HL-60 (cell line): ENCODE measurements at regions not wholly inside any gene's neighbourhood (a gene's known extent, or its start where the extent isn't known, plus 50 kb on each side); places are given as distances from the start of the nearest gene placed in this dataset.
"Not testable (repeated sequence)": the region's sequence is repeated elsewhere in the genome, so short reads cannot be mapped to it uniquely, and the experiment has no call there.

Experiments
- DNase-seq, 2 experiments: peaks; one replicate each; pipeline ENCODE4 v3.0.0-alpha.2; 2010 to 2020; ENCODE audit warnings: low read depth in 1 of 2, low spot score in 1 of 2
- H3K27ac ChIP-seq: fragments of 250-450 bp; sonication (Bioruptor Pico); replicated peaks from 2 replicates; pipeline ENCODE4 v1.5.1; 2020; ENCODE audit warnings: mild to moderate bottlenecking, moderate library complexity
- H3K27me3 ChIP-seq: fragments of 250-450 bp; sonication (Bioruptor Pico); 2 replicates; pipeline ENCODE4 v1.5.1; 2021; ENCODE audit warnings: mild to moderate bottlenecking, moderate library complexity; ENCODE audit not compliant: insufficient read depth, poor library complexity, severe bottlenecking
- H3K4me3 ChIP-seq: replicated peaks from 2 replicates; pipeline ENCODE4 v1.5.1; 2011; ENCODE audit warnings: mild to moderate bottlenecking, control low read depth, low read length; ENCODE audit not compliant: insufficient read depth
- CTCF ChIP-seq: IDR thresholded peaks from one replicate; pipeline ENCODE4 v1.5.1; 2011; ENCODE audit warnings: low read length, control low read depth, inconsistent platforms; ENCODE audit not compliant: insufficient read depth
- GABPA ChIP-seq: IDR thresholded peaks from 2 replicates; pipeline ENCODE4 v1.6.1; 2012; ENCODE audit warnings: low read depth
- POLR2AphosphoS5 ChIP-seq: IDR thresholded peaks from 2 replicates; pipeline ENCODE4 v1.6.1; 2012; ENCODE audit warnings: low read depth
- REST ChIP-seq: IDR thresholded peaks from 2 replicates; pipeline ENCODE4 v1.6.1; 2012; ENCODE audit warnings: low read depth; ENCODE audit not compliant: insufficient replicate concordance
- SPI1 ChIP-seq: IDR thresholded peaks from 2 replicates; pipeline ENCODE4 v1.6.1; 2012; ENCODE audit warnings: low read depth, mild to moderate bottlenecking, borderline replicate concordance

GRCh38 chr2:208609166-208609804 lies 202.7 kb downstream of the PTH2R start:
- TF ChIP-seq POLR2AphosphoS5, result no peak
- TF ChIP-seq SPI1, result no peak
- no peak for TF ChIP-seq GABPA
- TF ChIP-seq REST, result no peak
- no peak for TF ChIP-seq CTCF
- no peak for DNase-seq
- no peak overlapping the region for H3K27ac ChIP-seq
- H3K4me3 ChIP-seq, result no peak overlapping the region
- no peaks in the 10 kb centered on the region for H3K27me3 ChIP-seq

- not testable (repeated sequence) for H3K4me3 ChIP-seq, H3K27me3 ChIP-seq, H3K27ac ChIP-seq, DNase-seq
These were observed 209.1 kb downstream of the PTH2R start for GRCh38 chr2:208615675-208616074.

GRCh38 chr2:208618220-208618619 lies 211.6 kb downstream of the PTH2R start:
- TF ChIP-seq POLR2AphosphoS5 (no peak), REST (no peak), GABPA (no peak), CTCF (no peak), SPI1 (no peak)
- H3K4me3 ChIP-seq, result no peak overlapping the region
- H3K27me3 ChIP-seq, result no peaks in the 10 kb centered on the region
- DNase-seq, result no peak
- no peak overlapping the region for H3K27ac ChIP-seq

- DNase-seq, result no peak
- Histone ChIP-seq H3K27me3 (no peaks in the 10 kb centered on the region), H3K27ac (no peak overlapping the region), H3K4me3 (no peak overlapping the region)
- TF ChIP-seq REST (no peak), GABPA (no peak), POLR2AphosphoS5 (no peak), CTCF (no peak), SPI1 (no peak)
These were observed 213.4 kb downstream of the PTH2R start for GRCh38 chr2:208619993-208620392.
